ENCODE measurements at regions not wholly inside any gene's neighbourhood (a gene's known extent, or its start where the extent isn't known, plus 50 kb on each side); places are given as distances from the start of the nearest gene placed in this dataset.
"Not testable (repeated sequence)": the region's sequence is repeated elsewhere in the genome, so short reads cannot be mapped to it uniquely, and the experiment has no call there.

DNA sequence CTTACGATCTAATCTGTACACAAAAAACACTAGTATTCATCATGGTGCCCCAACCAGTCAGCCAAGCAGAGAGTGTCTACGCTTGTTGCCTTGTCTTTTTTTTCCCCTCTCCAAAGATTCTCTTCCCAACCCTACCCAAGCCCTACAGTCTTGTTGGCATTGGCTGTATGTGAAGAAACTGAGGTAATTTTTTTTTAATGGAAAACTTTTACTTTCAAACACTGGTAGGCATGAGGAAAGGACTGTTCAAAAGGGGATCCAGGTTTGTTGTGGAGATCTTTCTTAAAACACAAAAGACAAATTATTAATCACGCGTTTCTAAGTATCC, 89.2 kb upstream of the PRSS16 start:
- Histone ChIP-seq H3K9me3 (ENCODE audit: control insufficient read depth in 1 of 2, low read length in 2 of 2) (no peaks in the 10 kb centered on the region), H3K4me3 (ENCODE audit: low read depth in 1 of 2, low read length in 2 of 2) (peak overlapping the region in 1 of 2 donors; percentile 81), H3K27ac (ENCODE audit: low read length) (no peak overlapping the region), H3K4me1 (ENCODE audit: control insufficient read depth in 1 of 2, insufficient read depth in 2 of 2, low read length in 2 of 2) (peaks cover 4 to 9% of the 10 kb centered on the region in 2 donors), H3K27me3 (ENCODE audit: low read depth, low read length) (no peaks in the 10 kb centered on the region), H3K36me3 (ENCODE audit: control insufficient read depth in 1 of 2, insufficient read depth in 2 of 2, low read length in 2 of 2) (no peaks in the 10 kb centered on the region)

DNA sequence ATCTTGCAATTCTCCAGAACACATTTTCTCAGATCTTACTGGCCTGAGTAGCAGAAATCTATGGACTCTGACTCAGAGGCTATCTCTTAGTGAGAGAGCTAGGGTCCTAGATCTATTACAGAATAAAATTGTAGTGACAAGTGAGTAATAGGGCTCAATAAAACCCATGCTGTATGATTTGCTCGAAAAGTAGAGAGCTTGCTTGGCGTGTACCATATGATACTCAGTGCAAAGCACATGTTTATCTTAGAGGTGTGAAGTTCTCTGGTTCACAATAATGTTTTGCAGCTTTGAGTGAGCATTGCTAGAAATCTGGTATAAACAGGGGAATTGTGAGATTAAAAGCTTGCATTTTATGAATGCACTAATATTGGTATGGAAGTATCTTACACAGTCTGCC, 87.8 kb upstream of the PRSS16 start:
- no peaks in the 10 kb centered on the region for H3K36me3 ChIP-seq (ENCODE audit: control insufficient read depth in 1 of 2, insufficient read depth in 2 of 2, low read length in 2 of 2)
- H3K9me3 ChIP-seq (ENCODE audit: control insufficient read depth in 1 of 2, low read length in 2 of 2): no peaks in the 10 kb centered on the region
- no peak overlapping the region for H3K27ac ChIP-seq (ENCODE audit: low read length)
- no peaks in the 10 kb centered on the region for H3K27me3 ChIP-seq (ENCODE audit: low read depth, low read length)
- no peak overlapping the region for H3K4me3 ChIP-seq (ENCODE audit: low read depth in 1 of 2, low read length in 2 of 2)
- peaks cover 4 to 9% of the 10 kb centered on the region in 2 donors for H3K4me1 ChIP-seq (ENCODE audit: control insufficient read depth in 1 of 2, insufficient read depth in 2 of 2, low read length in 2 of 2)

DNA sequence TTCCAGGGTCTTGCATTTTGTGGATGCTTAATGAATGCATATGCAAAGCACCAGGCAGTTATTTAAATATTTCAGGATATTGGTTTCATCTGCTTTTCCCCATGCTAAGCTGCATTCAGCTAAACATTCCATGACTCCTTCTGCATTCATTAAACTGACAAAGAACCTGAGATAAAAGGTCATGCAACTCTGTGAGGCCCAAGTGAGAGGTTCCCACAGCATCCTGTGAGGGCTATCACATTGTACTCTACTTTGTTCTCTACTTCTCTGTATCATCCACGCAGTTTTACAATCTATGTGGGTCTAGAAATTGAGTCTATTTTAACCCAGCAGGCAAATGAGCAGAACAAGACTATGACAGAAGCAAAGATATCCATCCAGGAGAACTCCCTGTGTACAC, 86.4 kb upstream of the PRSS16 start:
- Histone ChIP-seq H3K9me3 (ENCODE audit: control insufficient read depth in 1 of 2, low read length in 2 of 2) (no peaks in the 10 kb centered on the region), H3K4me3 (ENCODE audit: low read depth in 1 of 2, low read length in 2 of 2) (no peak overlapping the region), H3K36me3 (ENCODE audit: control insufficient read depth in 1 of 2, insufficient read depth in 2 of 2, low read length in 2 of 2) (no peaks in the 10 kb centered on the region), H3K27ac (ENCODE audit: low read length) (no peak overlapping the region), H3K4me1 (ENCODE audit: control insufficient read depth in 1 of 2, insufficient read depth in 2 of 2, low read length in 2 of 2) (peaks cover 4 to 9% of the 10 kb centered on the region in 2 donors), H3K27me3 (ENCODE audit: low read depth, low read length) (no peaks in the 10 kb centered on the region)

DNA sequence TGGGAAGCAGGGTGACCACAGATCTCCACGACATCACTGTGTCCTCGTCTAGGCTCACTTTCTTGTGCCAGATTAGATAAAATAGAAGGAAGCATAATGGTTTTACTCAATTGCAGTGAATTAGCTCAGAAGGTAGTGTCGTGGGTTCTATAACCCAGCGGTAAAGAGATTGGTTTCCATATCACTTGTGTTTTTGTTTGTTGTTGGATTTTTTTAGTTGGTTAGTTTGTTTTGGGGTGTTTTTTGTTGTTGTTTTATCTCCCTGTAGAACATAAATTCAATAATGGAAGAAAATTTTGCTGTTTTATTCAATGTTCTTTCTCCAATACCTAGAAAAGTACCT, 85.9 kb upstream of the PRSS16 start:
- Histone ChIP-seq H3K27me3 (ENCODE audit: low read depth, low read length) (no peaks in the 10 kb centered on the region), H3K9me3 (ENCODE audit: control insufficient read depth in 1 of 2, low read length in 2 of 2) (no peaks in the 10 kb centered on the region), H3K4me3 (ENCODE audit: low read depth in 1 of 2, low read length in 2 of 2) (no peak overlapping the region), H3K27ac (ENCODE audit: low read length) (no peak overlapping the region), H3K4me1 (ENCODE audit: control insufficient read depth in 1 of 2, insufficient read depth in 2 of 2, low read length in 2 of 2) (peaks cover 4 to 9% of the 10 kb centered on the region in 2 donors), H3K36me3 (ENCODE audit: control insufficient read depth in 1 of 2, insufficient read depth in 2 of 2, low read length in 2 of 2) (no peaks in the 10 kb centered on the region)

DNA sequence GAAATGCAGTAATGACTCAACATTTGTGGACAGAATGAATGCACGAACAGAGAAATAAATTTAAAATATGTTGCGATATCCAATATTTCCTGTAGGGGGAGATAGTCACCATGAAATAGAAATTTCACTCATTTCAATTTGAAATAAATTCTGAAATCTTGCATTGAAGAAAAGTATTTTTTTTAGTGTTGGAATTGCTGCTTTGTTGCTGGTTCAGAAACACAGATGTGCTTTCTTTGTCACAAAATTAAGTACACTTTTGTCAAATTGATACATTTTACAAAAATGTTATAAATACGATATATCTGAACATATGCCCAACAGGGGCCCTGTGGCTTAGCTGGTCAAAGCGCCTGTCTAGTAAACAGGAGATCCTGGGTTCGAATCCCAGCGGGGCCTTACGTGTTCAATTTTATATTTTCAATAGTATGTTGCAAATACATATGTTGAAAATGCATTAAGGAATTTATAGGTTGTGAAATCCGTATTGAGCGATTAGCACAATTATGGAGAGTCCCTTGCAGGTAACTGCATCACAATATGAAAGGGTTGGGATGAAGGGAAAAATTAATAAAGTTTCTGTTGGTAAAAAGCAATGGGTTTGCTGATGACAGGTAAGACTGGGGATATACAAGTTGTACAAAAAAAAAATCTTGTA, 85.4 kb upstream of the PRSS16 start:
- H3K36me3 ChIP-seq (ENCODE audit: control insufficient read depth in 1 of 2, insufficient read depth in 2 of 2, low read length in 2 of 2): no peaks in the 10 kb centered on the region

DNA sequence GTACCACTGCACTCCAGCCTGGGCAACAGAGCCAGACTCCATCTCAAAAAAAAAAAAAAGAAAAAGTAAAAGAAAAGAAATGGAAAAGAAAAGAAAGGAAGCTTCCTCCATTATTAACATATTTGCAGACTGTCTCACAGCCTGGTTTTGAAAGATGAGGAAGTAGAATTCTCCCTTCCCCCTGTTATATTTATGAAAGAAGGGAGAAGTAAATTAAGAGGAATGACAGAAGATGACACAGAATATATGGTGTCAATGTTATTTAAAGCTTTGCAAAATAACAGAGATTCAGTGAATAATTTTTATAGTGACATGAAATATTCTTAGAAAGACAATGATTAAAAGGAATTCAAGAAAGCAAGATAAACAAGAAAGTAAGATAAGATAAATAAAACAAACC, 83.7 kb upstream of the PRSS16 start:
- Histone ChIP-seq H3K27me3 (ENCODE audit: low read depth, low read length) (no peaks in the 10 kb centered on the region), H3K36me3 (ENCODE audit: control insufficient read depth in 1 of 2, insufficient read depth in 2 of 2, low read length in 2 of 2) (no peaks in the 10 kb centered on the region), H3K27ac (ENCODE audit: low read length) (no peak overlapping the region), H3K4me1 (ENCODE audit: control insufficient read depth in 1 of 2, insufficient read depth in 2 of 2, low read length in 2 of 2) (no peaks in the 10 kb centered on the region), H3K9me3 (ENCODE audit: control insufficient read depth in 1 of 2, low read length in 2 of 2) (no peaks in the 10 kb centered on the region), H3K4me3 (ENCODE audit: low read depth in 1 of 2, low read length in 2 of 2) (no peak overlapping the region)

More for the DNA sequence above, 85.4 kb upstream of the PRSS16 start:
- Histone ChIP-seq H3K4me3 (ENCODE audit: low read depth in 1 of 2, low read length in 2 of 2) (no peak overlapping the region), H3K27ac (ENCODE audit: low read length) (no peak overlapping the region), H3K27me3 (ENCODE audit: low read depth, low read length) (no peaks in the 10 kb centered on the region), H3K4me1 (ENCODE audit: control insufficient read depth in 1 of 2, insufficient read depth in 2 of 2, low read length in 2 of 2) (peaks cover 4 to 8% of the 10 kb centered on the region in 2 donors), H3K9me3 (ENCODE audit: control insufficient read depth in 1 of 2, low read length in 2 of 2) (no peaks in the 10 kb centered on the region)

DNA sequence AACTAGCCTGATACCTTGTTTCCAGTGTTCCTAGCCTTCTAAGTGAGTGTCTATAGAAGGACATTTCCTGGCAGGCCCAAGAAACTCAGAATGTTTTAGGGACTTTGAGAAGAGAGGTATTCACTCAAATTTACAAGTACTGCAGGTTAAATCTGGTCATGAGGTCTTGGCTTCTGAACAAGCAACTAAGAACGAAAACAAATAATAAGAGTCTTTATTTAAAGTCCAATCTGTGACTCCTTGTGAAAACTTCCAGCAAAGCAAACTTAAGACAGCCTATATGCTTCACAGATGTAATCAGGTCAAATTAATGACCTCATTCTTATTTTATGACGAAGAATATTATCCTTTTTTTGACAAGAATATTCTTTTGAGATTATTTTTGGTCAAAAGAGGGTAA, 79.4 kb upstream of the PRSS16 start:
- Histone ChIP-seq H3K4me3 (ENCODE audit: low read depth in 1 of 2, low read length in 2 of 2) (no peak overlapping the region), H3K9me3 (ENCODE audit: control insufficient read depth in 1 of 2, low read length in 2 of 2) (no peaks in the 10 kb centered on the region), H3K27me3 (ENCODE audit: low read depth, low read length) (no peaks in the 10 kb centered on the region), H3K27ac (ENCODE audit: low read length) (no peak overlapping the region), H3K4me1 (ENCODE audit: control insufficient read depth in 1 of 2, insufficient read depth in 2 of 2, low read length in 2 of 2) (no peaks in the 10 kb centered on the region), H3K36me3 (ENCODE audit: control insufficient read depth in 1 of 2, insufficient read depth in 2 of 2, low read length in 2 of 2) (no peaks in the 10 kb centered on the region)

DNA sequence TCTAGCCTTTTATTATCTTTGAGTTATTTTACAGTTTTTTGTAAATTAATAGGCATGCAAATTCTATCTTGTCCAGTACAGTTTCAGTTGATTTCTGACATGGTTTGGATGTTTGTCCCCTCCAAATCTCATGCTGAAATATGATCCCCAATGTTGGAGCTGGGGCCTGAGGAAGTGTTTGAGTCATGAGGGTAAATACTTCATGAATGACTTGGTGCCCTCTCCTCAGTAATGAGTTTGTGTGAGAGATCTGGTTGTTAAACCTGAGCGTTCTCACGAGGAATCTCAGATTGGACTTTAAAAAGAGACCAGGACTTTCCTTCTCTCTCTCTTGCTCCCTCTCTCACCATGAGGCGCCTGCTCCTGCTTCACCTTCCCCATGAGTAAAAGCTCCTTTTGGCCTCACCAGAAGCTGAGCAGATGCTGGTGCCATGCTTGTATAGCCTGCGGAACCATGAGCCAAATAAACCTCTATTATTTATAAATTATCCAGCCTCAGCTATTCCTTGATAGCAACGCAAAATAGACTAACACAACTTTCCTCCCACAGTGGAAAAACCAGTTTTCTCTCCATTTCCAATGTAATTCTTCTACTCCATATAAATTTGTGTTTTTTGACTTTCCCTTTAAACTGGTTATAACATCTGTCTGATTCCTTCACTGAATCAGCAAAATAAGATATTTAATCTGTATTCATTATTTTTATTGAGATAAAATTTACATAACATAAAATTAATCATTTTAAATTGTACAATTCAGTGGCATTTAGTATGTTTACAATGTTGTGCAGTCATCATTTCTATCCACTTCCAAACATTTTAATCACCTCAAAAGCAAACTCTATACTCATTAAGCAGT, 78.7 kb upstream of the PRSS16 start:
- H3K4me1 ChIP-seq (ENCODE audit: control insufficient read depth in 1 of 2, insufficient read depth in 2 of 2, low read length in 2 of 2): no peaks in the 10 kb centered on the region
- no peak overlapping the region for H3K4me3 ChIP-seq (ENCODE audit: low read depth in 1 of 2, low read length in 2 of 2)
- no peaks in the 10 kb centered on the region for H3K9me3 ChIP-seq (ENCODE audit: control insufficient read depth in 1 of 2, low read length in 2 of 2)
- H3K36me3 ChIP-seq (ENCODE audit: control insufficient read depth in 1 of 2, insufficient read depth in 2 of 2, low read length in 2 of 2): no peaks in the 10 kb centered on the region
- H3K27ac ChIP-seq (ENCODE audit: low read length): no peak overlapping the region
- no peaks in the 10 kb centered on the region for H3K27me3 ChIP-seq (ENCODE audit: low read depth, low read length)

DNA sequence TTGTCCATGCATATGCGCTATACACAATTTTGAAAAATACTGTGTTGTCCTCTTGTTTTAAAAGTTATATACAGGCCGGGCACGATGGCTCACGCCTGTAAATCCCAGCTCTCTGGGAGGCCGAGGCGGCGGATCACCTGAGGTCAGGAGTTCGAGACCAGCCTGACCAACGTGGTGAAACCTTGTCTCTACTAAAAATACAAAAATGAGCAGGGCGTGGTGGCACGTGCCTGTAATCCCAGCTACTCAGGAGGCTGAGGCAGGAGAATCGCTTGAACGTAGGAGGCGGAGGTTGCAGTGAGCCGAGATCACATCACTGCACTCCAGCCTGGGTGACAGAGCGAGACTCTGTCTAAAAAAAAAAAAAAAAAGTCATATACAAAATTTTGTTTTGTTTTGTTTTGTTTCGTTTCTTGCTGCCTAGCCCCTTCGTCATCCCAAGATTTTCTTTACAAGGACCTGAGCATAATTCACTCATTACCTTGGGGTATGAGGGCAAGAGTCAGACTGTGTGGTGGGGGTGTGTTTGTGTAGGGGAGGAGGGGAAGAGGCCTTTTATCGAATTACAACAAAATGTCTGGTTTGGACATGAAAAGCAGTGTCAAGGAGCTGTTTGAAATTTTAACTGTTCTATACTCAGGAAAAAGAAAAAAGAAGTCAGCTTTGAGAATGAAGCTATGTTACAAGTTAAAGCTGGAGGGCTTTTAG, 74.8 kb upstream of the PRSS16 start:
- H3K4me1 ChIP-seq (ENCODE audit: control insufficient read depth in 1 of 2, insufficient read depth in 2 of 2, low read length in 2 of 2); H3K4me3 ChIP-seq (ENCODE audit: low read depth in 1 of 2, low read length in 2 of 2); H3K9me3 ChIP-seq (ENCODE audit: control insufficient read depth in 1 of 2, low read length in 2 of 2): not testable (repeated sequence)

DNA sequence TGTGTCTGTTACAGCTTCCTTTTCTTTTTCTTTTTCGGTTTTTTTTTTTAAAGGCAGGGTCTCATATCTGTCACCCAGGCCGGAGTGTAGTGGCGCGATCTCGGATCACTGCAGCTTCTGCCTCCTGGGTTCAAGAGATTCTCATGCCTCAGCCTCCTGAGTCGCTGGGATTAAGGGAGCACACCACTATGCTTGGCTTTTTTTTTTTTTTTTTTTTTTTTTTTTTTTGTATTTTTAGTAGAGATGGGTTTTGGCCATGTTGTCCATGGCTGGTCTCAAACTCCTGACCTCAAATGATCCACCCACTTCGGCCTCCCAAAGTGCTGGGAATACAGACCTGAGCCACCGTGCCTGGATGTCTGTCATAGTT, 74.3 kb upstream of the PRSS16 start:
- not testable (repeated sequence) for H3K27ac ChIP-seq (ENCODE audit: low read length); H3K4me3 ChIP-seq (ENCODE audit: low read depth in 1 of 2, low read length in 2 of 2); H3K9me3 ChIP-seq (ENCODE audit: control insufficient read depth in 1 of 2, low read length in 2 of 2); H3K27me3 ChIP-seq (ENCODE audit: low read depth, low read length); H3K36me3 ChIP-seq (ENCODE audit: control insufficient read depth in 1 of 2, insufficient read depth in 2 of 2, low read length in 2 of 2); H3K4me1 ChIP-seq (ENCODE audit: control insufficient read depth in 1 of 2, insufficient read depth in 2 of 2, low read length in 2 of 2)

More for the DNA sequence above, 74.8 kb upstream of the PRSS16 start:
- H3K27me3 ChIP-seq (ENCODE audit: low read depth, low read length); H3K27ac ChIP-seq (ENCODE audit: low read length); H3K36me3 ChIP-seq (ENCODE audit: control insufficient read depth in 1 of 2, insufficient read depth in 2 of 2, low read length in 2 of 2): not testable (repeated sequence)

DNA sequence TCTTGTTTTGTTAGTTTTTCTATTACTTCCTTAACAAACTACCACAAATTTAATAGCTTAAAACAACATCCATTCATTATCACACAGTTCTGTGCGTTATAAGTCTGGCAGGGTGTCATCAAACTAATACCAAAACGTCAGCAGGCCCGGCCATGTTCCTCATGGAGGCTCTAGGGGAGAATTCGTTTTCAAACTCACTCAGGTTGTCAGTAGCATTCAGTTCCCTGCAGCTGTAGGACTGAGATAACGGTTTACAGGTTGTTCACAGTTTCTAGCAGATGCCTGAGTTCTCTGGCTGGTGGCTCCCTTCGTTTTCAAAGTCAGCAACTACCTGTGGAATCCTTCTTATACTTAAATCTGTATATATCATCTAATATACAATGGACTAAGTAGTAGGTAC, 72.5 kb upstream of the PRSS16 start:
- no peaks in the 10 kb centered on the region for H3K9me3 ChIP-seq (ENCODE audit: control insufficient read depth in 1 of 2, low read length in 2 of 2)
- H3K4me3 ChIP-seq (ENCODE audit: low read depth in 1 of 2, low read length in 2 of 2): no peak overlapping the region
- no peaks in the 10 kb centered on the region for H3K36me3 ChIP-seq (ENCODE audit: control insufficient read depth in 1 of 2, insufficient read depth in 2 of 2, low read length in 2 of 2)
- H3K27ac ChIP-seq (ENCODE audit: low read length): no peak overlapping the region
- H3K27me3 ChIP-seq (ENCODE audit: low read depth, low read length): no peaks in the 10 kb centered on the region
- H3K4me1 ChIP-seq (ENCODE audit: control insufficient read depth in 1 of 2, insufficient read depth in 2 of 2, low read length in 2 of 2): no peaks in the 10 kb centered on the region
